ENCODE measurements at regions not wholly inside any gene's neighbourhood (a gene's known extent, or its start where the extent isn't known, plus 50 kb on each side); places are given as distances from the start of the nearest gene placed in this dataset.

DNA sequence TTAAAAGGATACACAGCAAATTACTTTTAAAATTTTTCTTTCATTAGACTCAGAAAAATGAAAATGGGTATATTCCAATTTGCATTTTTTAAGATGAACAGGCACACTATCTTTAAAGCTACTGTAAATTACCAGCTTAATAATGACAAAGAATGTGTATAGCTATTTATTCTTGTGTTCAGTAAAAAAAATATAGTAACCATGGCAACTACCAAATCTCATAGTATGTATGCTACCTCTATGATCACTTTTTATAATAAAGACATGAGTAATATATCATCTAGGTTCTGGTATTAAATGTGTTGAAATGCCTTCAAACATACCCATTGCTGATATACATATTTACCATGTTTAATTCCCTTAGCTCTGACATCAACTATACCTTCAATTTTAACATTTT is 383.2 kb downstream of the FOXG1 start:
- DNase-seq (ENCODE audit: low read depth) (no peak), FAIRE-seq (no peak)
- Histone ChIP-seq H3K4me3 (ENCODE audit: low read depth, low read length) (no peak overlapping the region), H3K27me3 (ENCODE audit: control insufficient read depth, insufficient read depth, low read length) (no peaks in the 10 kb centered on the region), H3K36me3 (ENCODE audit: control insufficient read depth, insufficient read depth, low read length) (no peaks in the 10 kb centered on the region)
- TF ChIP-seq, protein P1, sequence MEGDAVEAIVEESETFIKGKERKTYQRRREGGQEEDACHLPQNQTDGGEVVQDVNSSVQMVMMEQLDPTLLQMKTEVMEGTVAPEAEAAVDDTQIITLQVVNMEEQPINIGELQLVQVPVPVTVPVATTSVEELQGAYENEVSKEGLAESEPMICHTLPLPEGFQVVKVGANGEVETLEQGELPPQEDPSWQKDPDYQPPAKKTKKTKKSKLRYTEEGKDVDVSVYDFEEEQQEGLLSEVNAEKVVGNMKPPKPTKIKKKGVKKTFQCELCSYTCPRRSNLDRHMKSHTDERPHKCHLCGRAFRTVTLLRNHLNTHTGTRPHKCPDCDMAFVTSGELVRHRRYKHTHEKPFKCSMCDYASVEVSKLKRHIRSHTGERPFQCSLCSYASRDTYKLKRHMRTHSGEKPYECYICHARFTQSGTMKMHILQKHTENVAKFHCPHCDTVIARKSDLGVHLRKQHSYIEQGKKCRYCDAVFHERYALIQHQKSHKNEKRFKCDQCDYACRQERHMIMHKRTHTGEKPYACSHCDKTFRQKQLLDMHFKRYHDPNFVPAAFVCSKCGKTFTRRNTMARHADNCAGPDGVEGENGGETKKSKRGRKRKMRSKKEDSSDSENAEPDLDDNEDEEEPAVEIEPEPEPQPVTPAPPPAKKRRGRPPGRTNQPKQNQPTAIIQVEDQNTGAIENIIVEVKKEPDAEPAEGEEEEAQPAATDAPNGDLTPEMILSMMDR (IDR thresholded peaks at IDR 0.05; ENCODE audit: insufficient read depth, low read length, severe bottlenecking) = no peak

DNA sequence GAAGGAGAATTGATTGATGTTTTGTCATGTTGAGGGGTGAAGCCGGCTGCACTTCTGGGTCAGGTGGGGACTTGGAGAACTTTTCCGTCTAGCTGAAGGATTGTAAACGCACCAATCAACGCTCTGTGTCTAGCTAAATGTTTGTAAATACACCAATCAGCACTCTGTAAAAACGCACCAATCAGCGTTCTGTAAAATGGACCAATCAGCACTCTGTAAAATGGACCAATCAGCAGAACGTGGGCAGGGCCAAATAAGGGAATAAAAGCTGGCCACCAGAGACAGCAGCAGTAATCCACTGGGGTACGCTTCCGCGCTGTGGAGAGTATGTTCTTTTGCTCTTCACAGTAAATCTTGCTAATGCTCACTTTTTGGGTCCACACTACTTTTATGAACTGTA is 384.1 kb downstream of the FOXG1 start:
- TF ChIP-seq, protein P1 (IDR thresholded peaks at IDR 0.05; ENCODE audit: insufficient read depth, low read length, severe bottlenecking) = no peak
- no peak for DNase-seq (ENCODE audit: low read depth)
- FAIRE-seq = no peak
- Histone ChIP-seq H3K36me3 (ENCODE audit: control insufficient read depth, insufficient read depth, low read length) (no peaks in the 10 kb centered on the region), H3K27me3 (ENCODE audit: control insufficient read depth, insufficient read depth, low read length) (no peaks in the 10 kb centered on the region), H3K4me3 (ENCODE audit: low read depth, low read length) (no peak overlapping the region)

DNA sequence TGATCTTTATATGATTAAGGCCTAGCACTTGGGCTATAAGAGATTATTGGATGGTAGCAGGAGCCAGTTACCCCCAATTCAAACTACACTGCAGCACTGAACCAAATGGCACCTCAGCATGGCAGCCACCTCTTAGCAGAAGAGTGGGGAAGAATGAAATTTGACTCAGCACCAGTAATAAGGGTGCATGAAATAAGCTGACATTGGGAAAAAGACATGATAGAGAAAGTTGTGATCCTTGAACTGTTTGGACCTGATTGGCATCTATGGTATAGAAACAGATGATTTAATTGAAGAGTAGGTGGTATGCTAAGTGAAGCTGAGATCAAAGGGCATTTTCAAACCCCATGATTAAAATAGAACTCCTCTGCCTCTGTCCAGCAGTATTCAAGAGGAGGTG is 389.5 kb downstream of the FOXG1 start:
- FAIRE-seq (no peak), DNase-seq (ENCODE audit: low read depth) (no peak)
- TF ChIP-seq, protein P1 (IDR thresholded peaks at IDR 0.05; ENCODE audit: insufficient read depth, low read length, severe bottlenecking) = no peak
- Histone ChIP-seq H3K4me3 (ENCODE audit: low read depth, low read length) (no peak overlapping the region), H3K27me3 (ENCODE audit: control insufficient read depth, insufficient read depth, low read length) (no peaks in the 10 kb centered on the region), H3K36me3 (ENCODE audit: control insufficient read depth, insufficient read depth, low read length) (no peaks in the 10 kb centered on the region)

DNA sequence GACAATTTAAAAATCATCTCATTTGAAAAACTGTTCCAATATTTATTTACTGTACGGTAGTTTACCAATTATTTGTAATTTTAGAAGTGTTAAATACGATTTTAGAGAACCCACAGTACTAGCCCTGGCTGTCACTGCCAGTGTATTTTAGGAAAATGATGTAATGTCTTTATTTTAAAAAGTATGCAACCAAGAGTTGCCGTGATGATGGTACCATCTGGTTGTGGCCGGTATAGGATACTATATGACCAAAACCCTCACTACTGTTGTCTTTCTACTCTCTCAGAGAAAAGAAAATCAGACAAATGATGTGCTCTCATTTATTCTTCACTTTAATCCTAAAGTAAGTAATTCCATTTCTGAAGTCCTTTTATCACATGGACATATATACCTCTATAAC is 395.0 kb downstream of the FOXG1 start:
- H3K36me3 ChIP-seq (ENCODE audit: control insufficient read depth, insufficient read depth, low read length) = no peaks in the 10 kb centered on the region
- H3K4me3 ChIP-seq (ENCODE audit: low read depth, low read length) = no peak overlapping the region
- FAIRE-seq = no peak
- DNase-seq (ENCODE audit: low read depth) = no peak
- H3K27me3 ChIP-seq (ENCODE audit: control insufficient read depth, insufficient read depth, low read length) = no peaks in the 10 kb centered on the region
- TF ChIP-seq, protein P1 (IDR thresholded peaks at IDR 0.05; ENCODE audit: insufficient read depth, low read length, severe bottlenecking) = no peak

DNA sequence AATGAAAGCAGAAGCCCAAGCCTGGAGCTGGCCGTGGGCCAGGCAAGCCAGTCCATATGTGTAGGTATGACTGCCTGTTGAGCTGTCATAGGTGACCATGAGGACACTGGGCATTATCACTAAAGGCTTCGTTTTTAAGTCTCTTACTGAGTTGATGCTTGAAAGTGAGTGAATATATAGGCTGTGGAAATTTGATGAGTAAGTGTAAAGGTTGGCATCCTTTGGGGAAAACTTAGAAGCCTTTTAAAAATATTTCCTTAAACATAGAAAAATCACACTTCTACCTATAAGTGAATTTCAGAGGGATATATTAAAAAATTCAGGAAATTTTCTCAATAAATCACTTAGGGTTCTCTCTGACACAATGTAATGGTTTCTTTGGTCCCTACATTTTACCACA is 396.5 kb downstream of the FOXG1 start:
- FAIRE-seq = no peak
- Histone ChIP-seq H3K27me3 (ENCODE audit: control insufficient read depth, insufficient read depth, low read length) (no peaks in the 10 kb centered on the region), H3K4me3 (ENCODE audit: low read depth, low read length) (no peak overlapping the region), H3K36me3 (ENCODE audit: control insufficient read depth, insufficient read depth, low read length) (no peaks in the 10 kb centered on the region)
- TF ChIP-seq, protein P1 (IDR thresholded peaks at IDR 0.05; ENCODE audit: insufficient read depth, low read length, severe bottlenecking) = no peak
- DNase-seq (ENCODE audit: low read depth) = no peak

DNA sequence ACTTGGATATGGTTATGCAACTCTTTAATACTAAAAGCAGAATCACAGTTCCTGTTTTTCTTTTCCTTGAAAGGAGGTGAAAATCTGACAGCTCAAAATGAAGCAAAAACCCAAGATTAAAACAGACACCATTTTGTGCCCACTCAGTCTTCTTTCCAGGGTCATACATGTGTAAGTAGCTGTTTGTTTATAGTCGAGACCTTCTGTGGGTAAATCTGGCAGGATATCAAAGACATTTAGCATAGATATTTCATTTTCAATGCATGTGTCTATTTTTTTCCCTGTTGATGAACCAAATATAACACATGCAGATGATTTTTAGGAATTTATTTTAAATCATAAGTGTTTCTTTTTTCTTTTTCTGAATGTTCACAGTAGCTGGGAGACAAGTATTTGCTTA is 398.8 kb downstream of the FOXG1 start:
- no peak for DNase-seq (ENCODE audit: low read depth)
- no peak overlapping the region for H3K4me3 ChIP-seq (ENCODE audit: low read depth, low read length)
- FAIRE-seq = no peak
- H3K27me3 ChIP-seq (ENCODE audit: control insufficient read depth, insufficient read depth, low read length) = no peaks in the 10 kb centered on the region
- TF ChIP-seq, protein P1 (IDR thresholded peaks at IDR 0.05; ENCODE audit: insufficient read depth, low read length, severe bottlenecking) = no peak
- H3K36me3 ChIP-seq (ENCODE audit: control insufficient read depth, insufficient read depth, low read length) = no peaks in the 10 kb centered on the region
